GM12878 (cell line): ENCODE measurements at regions not wholly inside any gene's neighbourhood (a gene's known extent, or its start where the extent isn't known, plus 50 kb on each side); places are given as distances from the start of the nearest gene placed in this dataset.

Source experiments
- CHD4 ChIP-seq: fragments of 200-600 bp; sonication (generic); IDR thresholded peaks from 2 replicates; pipeline ENCODE4 v1.6.1; 2016; ENCODE audit warnings: mild to moderate bottlenecking
- CUX1 ChIP-seq: IDR thresholded peaks from 2 replicates; pipeline ENCODE4 v1.6.1; 2012; ENCODE audit warnings: improper control_type of control experiment, low read depth, low read length; ENCODE audit not compliant: insufficient replicate concordance
- ELK1 ChIP-seq: IDR thresholded peaks from 2 replicates; pipeline ENCODE4 v1.6.1; 2012; ENCODE audit warnings: low read depth, low read length, improper control_type of control experiment
- ESRRA ChIP-seq: IDR thresholded peaks from 2 replicates; pipeline ENCODE4 v1.6.1; 2012; ENCODE audit warnings: mild to moderate bottlenecking, low read length, improper control_type of control experiment
- GABPA ChIP-seq: IDR thresholded peaks from 2 replicates; pipeline ENCODE4 v1.6.1; 2014; ENCODE audit warnings: antibody characterized with exemption, low read depth, mild to moderate bottlenecking, inconsistent platforms
- KAT2A ChIP-seq: conservative IDR thresholded peaks from 2 replicates; pipeline ENCODE4 v1.6.1; 2011; ENCODE audit warnings: low read depth, low read length; ENCODE audit not compliant: control insufficient read depth
- MYB ChIP-seq: fragments of 150-350 bp; IDR thresholded peaks from 2 replicates; pipeline ENCODE4 v1.6.1; 2014; ENCODE audit warnings: mild to moderate bottlenecking, low read depth, low read length, borderline replicate concordance
- REST ChIP-seq: IDR thresholded peaks from 2 replicates; pipeline ENCODE4 v1.6.1; 2012; ENCODE audit warnings: mild to moderate bottlenecking, low read depth, low read length
- SMAD1 ChIP-seq: fragments of 450-650 bp; IDR thresholded peaks from 2 replicates; pipeline ENCODE4 v1.6.1; 2018; ENCODE audit warnings: mild to moderate bottlenecking, low read depth; ENCODE audit not compliant: partially characterized antibody
- SP1 ChIP-seq: IDR thresholded peaks from one replicate; pipeline ENCODE4 v1.6.1; 2011; ENCODE audit warnings: low read depth, low read length
- TF ChIP-seq, protein P1 (sequence below), 3 experiments: IDR thresholded peaks in 2 of 3; conservative IDR thresholded peaks in 1 of 3; 2 replicates each; pipeline ENCODE4 v1.5.1; 2011; ENCODE audit warnings: low read depth in 3 of 3, low read length in 3 of 3, mild to moderate bottlenecking in 3 of 3, control low read depth in 2 of 3, moderate library complexity in 2 of 3, inconsistent platforms in 1 of 3, mixed read lengths in 1 of 3; ENCODE audit not compliant: control insufficient read depth in 2 of 3, insufficient read depth in 1 of 3; ENCODE audit errors: extremely low read depth in 1 of 3
- TF ChIP-seq, protein P2 (sequence below): IDR thresholded peaks from 2 replicates; pipeline ENCODE4 v1.6.1; 2012; ENCODE audit warnings: low read depth, low read length, improper control_type of control experiment
- TF ChIP-seq, protein P3 (sequence below): IDR thresholded peaks from 2 replicates; pipeline ENCODE4 v1.6.1; 2011; ENCODE audit warnings: low read depth, low read length, improper control_type of control experiment, borderline replicate concordance

GRCh38 chr5:107124376-107124775, 546.4 kb downstream of the EFNA5 start:
- TF ChIP-seq, protein P1, sequence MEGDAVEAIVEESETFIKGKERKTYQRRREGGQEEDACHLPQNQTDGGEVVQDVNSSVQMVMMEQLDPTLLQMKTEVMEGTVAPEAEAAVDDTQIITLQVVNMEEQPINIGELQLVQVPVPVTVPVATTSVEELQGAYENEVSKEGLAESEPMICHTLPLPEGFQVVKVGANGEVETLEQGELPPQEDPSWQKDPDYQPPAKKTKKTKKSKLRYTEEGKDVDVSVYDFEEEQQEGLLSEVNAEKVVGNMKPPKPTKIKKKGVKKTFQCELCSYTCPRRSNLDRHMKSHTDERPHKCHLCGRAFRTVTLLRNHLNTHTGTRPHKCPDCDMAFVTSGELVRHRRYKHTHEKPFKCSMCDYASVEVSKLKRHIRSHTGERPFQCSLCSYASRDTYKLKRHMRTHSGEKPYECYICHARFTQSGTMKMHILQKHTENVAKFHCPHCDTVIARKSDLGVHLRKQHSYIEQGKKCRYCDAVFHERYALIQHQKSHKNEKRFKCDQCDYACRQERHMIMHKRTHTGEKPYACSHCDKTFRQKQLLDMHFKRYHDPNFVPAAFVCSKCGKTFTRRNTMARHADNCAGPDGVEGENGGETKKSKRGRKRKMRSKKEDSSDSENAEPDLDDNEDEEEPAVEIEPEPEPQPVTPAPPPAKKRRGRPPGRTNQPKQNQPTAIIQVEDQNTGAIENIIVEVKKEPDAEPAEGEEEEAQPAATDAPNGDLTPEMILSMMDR (IDR thresholded peaks at IDR 0.05 in 2 of 3, conservative IDR thresholded peaks at IDR 0.05 in 1 of 3; ENCODE audit: control insufficient read depth in 2 of 3, extremely low read depth in 1 of 3, insufficient read depth in 1 of 3, low read depth in 3 of 3, low read length in 3 of 3), result no peak
- TF ChIP-seq SP1 (no peak), GABPA (no peak), CUX1 (no peak), CHD4 (no peak), ELK1 (no peak), MYB (no peak), KAT2A (no peak), ESRRA (no peak), REST (no peak), SMAD1 (no peak)
- TF ChIP-seq, protein P2, sequence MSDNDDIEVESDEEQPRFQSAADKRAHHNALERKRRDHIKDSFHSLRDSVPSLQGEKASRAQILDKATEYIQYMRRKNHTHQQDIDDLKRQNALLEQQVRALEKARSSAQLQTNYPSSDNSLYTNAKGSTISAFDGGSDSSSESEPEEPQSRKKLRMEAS, result no peak
- TF ChIP-seq, protein P3, sequence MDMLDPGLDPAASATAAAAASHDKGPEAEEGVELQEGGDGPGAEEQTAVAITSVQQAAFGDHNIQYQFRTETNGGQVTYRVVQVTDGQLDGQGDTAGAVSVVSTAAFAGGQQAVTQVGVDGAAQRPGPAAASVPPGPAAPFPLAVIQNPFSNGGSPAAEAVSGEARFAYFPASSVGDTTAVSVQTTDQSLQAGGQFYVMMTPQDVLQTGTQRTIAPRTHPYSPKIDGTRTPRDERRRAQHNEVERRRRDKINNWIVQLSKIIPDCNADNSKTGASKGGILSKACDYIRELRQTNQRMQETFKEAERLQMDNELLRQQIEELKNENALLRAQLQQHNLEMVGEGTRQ, result no peak
